ENCODE measurements at regions not wholly inside any gene's neighbourhood (a gene's known extent, or its start where the extent isn't known, plus 50 kb on each side); places are given as distances from the start of the nearest gene placed in this dataset.

DNA sequence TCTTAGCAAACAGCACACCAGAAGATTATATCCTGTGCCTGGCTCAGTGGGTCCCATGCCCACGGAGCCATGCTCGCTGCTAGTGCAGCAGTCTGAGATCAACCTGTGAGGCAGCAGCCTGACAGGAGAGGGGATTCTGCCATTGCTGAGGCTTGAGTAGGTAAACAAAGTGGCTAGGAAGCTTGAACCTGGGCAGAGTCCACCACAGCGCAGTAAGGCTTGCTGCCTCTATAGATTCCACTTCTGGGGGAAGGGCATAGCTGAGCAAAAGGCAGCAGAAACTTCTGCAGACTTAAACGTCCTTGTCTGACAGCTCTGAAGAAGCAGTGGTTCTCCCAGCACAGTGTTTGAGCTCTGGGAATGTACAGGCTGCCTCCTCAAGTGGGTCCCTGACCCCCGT, 210.3 kb downstream of the RMST start:
- TF ChIP-seq POLR2A (IDR thresholded peaks at IDR 0.05), result no peak
- TF ChIP-seq, protein P1, sequence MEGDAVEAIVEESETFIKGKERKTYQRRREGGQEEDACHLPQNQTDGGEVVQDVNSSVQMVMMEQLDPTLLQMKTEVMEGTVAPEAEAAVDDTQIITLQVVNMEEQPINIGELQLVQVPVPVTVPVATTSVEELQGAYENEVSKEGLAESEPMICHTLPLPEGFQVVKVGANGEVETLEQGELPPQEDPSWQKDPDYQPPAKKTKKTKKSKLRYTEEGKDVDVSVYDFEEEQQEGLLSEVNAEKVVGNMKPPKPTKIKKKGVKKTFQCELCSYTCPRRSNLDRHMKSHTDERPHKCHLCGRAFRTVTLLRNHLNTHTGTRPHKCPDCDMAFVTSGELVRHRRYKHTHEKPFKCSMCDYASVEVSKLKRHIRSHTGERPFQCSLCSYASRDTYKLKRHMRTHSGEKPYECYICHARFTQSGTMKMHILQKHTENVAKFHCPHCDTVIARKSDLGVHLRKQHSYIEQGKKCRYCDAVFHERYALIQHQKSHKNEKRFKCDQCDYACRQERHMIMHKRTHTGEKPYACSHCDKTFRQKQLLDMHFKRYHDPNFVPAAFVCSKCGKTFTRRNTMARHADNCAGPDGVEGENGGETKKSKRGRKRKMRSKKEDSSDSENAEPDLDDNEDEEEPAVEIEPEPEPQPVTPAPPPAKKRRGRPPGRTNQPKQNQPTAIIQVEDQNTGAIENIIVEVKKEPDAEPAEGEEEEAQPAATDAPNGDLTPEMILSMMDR (IDR thresholded peaks at IDR 0.05 in 4 of 5, conservative IDR thresholded peaks at IDR 0.05 in 1 of 5), result no peak
